Liver (tissue), 8 donors: ENCODE measurements at regions not wholly inside any gene's neighbourhood (a gene's known extent, or its start where the extent isn't known, plus 50 kb on each side); places are given as distances from the start of the nearest gene placed in this dataset.

Experiments used
- DNase-seq: peaks from one replicate; pipeline ENCODE4 v3.0.0-alpha.2; 2017; ENCODE audit warnings: low spot score
- H3K27ac ChIP-seq, 2 donors: one replicate each; pipeline ENCODE4 v1.7.0; 2013; ENCODE audit warnings: inconsistent platforms in 2 of 2, low read length in 2 of 2, control low read depth in 1 of 2, low read depth in 1 of 2, mild to moderate bottlenecking in 1 of 2
- H3K27me3 ChIP-seq, 4 donors: one replicate each; pipeline versions ENCODE4 v1.6.1 to v1.7.0; 2013; ENCODE audit warnings: low read length in 3 of 4, inconsistent platforms in 1 of 4, mild to moderate bottlenecking in 1 of 4, moderate library complexity in 1 of 4; ENCODE audit not compliant: control insufficient read depth in 4 of 4, insufficient read depth in 4 of 4
- H3K36me3 ChIP-seq, 4 donors: one replicate each; pipeline versions ENCODE4 v1.6.1 to v1.7.0; 2013; ENCODE audit warnings: low read length in 3 of 4, mild to moderate bottlenecking in 3 of 4, low read depth in 1 of 4, moderate library complexity in 1 of 4; ENCODE audit not compliant: control insufficient read depth in 4 of 4, insufficient read depth in 3 of 4
- H3K4me1 ChIP-seq, 4 donors: one replicate each; pipeline versions ENCODE4 v1.6.1 to v1.7.0; 2013; ENCODE audit warnings: low read length in 3 of 4, mild to moderate bottlenecking in 3 of 4, moderate library complexity in 1 of 4; ENCODE audit not compliant: control insufficient read depth in 4 of 4, insufficient read depth in 4 of 4
- H3K4me3 ChIP-seq, 3 donors: one replicate each; pipeline versions ENCODE4 v1.6.1 to v1.7.0; 2013; ENCODE audit warnings: low read length in 3 of 3, control low read depth in 1 of 3, low read depth in 1 of 3, mild to moderate bottlenecking in 1 of 3
- H3K9ac ChIP-seq, 2 donors: one replicate each; pipeline ENCODE4 v1.7.0; 2013; ENCODE audit warnings: low read length in 2 of 2, mild to moderate bottlenecking in 2 of 2, moderate library complexity in 2 of 2, control low read depth in 1 of 2, low read depth in 1 of 2
- H3K9me3 ChIP-seq, 4 donors: one replicate each; pipeline versions ENCODE4 v1.6.1 to v1.7.0; 2013; ENCODE audit warnings: low read length in 3 of 4; ENCODE audit not compliant: control insufficient read depth in 4 of 4
- CTCF ChIP-seq: fragments of 150-350 bp; IDR thresholded peaks from 2 replicates; pipeline ENCODE4 v1.5.1; 2017; ENCODE audit warnings: improper control_type of control experiment, low read depth, low read length; ENCODE audit not compliant: missing input control
- GABPA ChIP-seq, 2 donors: IDR thresholded peaks in 1 of 2; conservative IDR thresholded peaks in 1 of 2; 2 replicates each; pipeline ENCODE4 v1.6.1; 2016; ENCODE audit warnings: antibody characterized with exemption in 2 of 2, mild to moderate bottlenecking in 1 of 2, moderate library complexity in 1 of 2
- HNF4A ChIP-seq, 2 donors: conservative IDR thresholded peaks; 2 replicates each; pipeline ENCODE4 v1.6.1; 2016; ENCODE audit warnings: antibody characterized with exemption in 2 of 2, mild to moderate bottlenecking in 2 of 2
- HNF4G ChIP-seq: IDR thresholded peaks from 2 replicates; pipeline ENCODE4 v1.6.1; 2016; ENCODE audit warnings: antibody characterized with exemption
- JUND ChIP-seq, 2 donors: IDR thresholded peaks; 2 replicates each; pipeline ENCODE4 v1.6.1; 2016; ENCODE audit warnings: antibody characterized with exemption in 2 of 2
- MAX ChIP-seq: IDR thresholded peaks from 2 replicates; pipeline ENCODE4 v1.6.1; 2016; ENCODE audit warnings: antibody characterized with exemption
- NR2F2 ChIP-seq: IDR thresholded peaks from 2 replicates; pipeline ENCODE4 v1.6.1; 2016; ENCODE audit warnings: antibody characterized with exemption
- RAD21 ChIP-seq, 2 donors: IDR thresholded peaks; 2 replicates each; pipeline ENCODE4 v1.6.1; 2016; ENCODE audit warnings: antibody characterized with exemption in 2 of 2, mild to moderate bottlenecking in 2 of 2
- RXRA ChIP-seq, 2 donors: IDR thresholded peaks; 2 replicates each; pipeline ENCODE4 v1.6.1; 2017 to 2018; ENCODE audit warnings: antibody characterized with exemption in 2 of 2, mild to moderate bottlenecking in 1 of 2
- SP1 ChIP-seq: IDR thresholded peaks from 2 replicates; pipeline ENCODE4 v1.6.1; 2018; ENCODE audit warnings: antibody characterized with exemption, mild to moderate bottlenecking
- YY1 ChIP-seq: IDR thresholded peaks from 2 replicates; pipeline ENCODE4 v1.6.1; 2016; ENCODE audit warnings: antibody characterized with exemption, mild to moderate bottlenecking
- ZBTB33 ChIP-seq: IDR thresholded peaks from 2 replicates; pipeline ENCODE4 v1.6.1; 2016; ENCODE audit warnings: antibody characterized with exemption
- WGBS: extraction: QIAGEN DNeasy Blood & Tissue Kit; methylation state at CpG from one replicate; pipeline ENCODE4 v1.1.7; 2013; 5-methylcytosine and 5-hydroxymethylcytosine counted together
- TF ChIP-seq, protein P1 (sequence below): IDR thresholded peaks from 2 replicates; pipeline ENCODE4 v1.6.1; 2016; ENCODE audit warnings: antibody characterized with exemption
- donor health status: healthy.
- donor health status: healthy.
- donor health status: healthy.
- donor health status: healthy.
- donor health status: healthy.

DNA sequence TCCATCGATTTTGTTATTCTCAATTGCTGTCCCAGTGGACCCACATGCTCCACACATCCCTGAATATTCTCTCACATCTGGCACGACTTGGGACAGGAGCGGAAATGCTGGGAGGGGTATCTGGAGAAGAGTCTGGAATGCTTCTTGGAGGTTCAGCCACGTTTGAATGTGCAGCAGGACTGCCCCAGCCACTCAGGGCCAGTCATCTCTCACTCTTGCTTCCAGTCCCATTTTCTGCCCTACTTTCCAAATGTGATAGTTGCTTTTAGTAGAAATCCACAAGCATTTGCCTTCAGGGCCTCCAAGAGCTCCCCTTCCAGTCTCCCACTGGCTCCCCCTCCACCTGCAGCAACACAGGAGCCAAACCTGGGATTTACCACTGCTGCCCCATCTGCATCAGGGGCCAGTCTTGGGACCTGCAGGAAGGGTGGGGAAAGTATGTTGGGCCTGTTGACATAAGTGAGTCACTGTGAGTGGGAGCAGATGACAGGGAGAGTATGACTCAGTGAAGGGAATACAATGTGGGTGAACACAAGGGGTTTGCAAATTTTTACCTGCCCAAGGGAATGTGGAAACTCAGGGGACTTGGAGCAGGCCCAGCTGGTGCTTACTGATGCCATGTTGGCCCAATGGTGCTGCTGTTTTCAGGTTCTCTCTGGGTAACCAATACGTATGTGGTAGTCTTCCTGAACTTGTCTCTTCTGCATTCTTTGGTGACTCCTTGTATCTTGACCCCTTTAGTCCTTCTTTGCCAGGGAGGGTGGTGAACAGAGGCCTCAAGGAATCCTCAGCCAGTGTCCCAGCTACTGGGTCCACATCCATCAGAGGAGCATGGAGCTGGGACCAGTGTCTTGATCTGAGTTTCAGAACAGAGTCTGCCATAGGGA, 78.8 kb upstream of the CRHR1 start:
- WGBS: 51% methylated on average over 5 of the region's 5 CpGs
- no peaks in the 10 kb centered on the region for H3K9me3 ChIP-seq
- TF ChIP-seq HNF4G (no peak), MAX (no peak), ZBTB33 (no peak), GABPA (IDR thresholded peaks at IDR 0.05 in 1 of 2, conservative IDR thresholded peaks at IDR 0.05 in 1 of 2) (no peak), RXRA (IDR thresholded peaks at IDR 0.05) (no peak), SP1 (no peak), NR2F2 (no peak), HNF4A (conservative IDR thresholded peaks at IDR 0.05) (no peak), YY1 (no peak), JUND (IDR thresholded peaks at IDR 0.05) (no peak)
- TF ChIP-seq, protein P1, sequence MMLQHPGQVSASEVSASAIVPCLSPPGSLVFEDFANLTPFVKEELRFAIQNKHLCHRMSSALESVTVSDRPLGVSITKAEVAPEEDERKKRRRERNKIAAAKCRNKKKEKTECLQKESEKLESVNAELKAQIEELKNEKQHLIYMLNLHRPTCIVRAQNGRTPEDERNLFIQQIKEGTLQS: no peak
- DNase-seq: no peak
- no peak overlapping the region for H3K4me3 ChIP-seq
- peaks cover 0 to 5% (median 0%) of the 10 kb centered on the region in 4 donors for H3K27me3 ChIP-seq
- no peak overlapping the region for H3K27ac ChIP-seq
- no peaks in the 10 kb centered on the region for H3K36me3 ChIP-seq
- H3K4me1 ChIP-seq: no peaks in the 10 kb centered on the region
- no peak overlapping the region for H3K9ac ChIP-seq

DNA sequence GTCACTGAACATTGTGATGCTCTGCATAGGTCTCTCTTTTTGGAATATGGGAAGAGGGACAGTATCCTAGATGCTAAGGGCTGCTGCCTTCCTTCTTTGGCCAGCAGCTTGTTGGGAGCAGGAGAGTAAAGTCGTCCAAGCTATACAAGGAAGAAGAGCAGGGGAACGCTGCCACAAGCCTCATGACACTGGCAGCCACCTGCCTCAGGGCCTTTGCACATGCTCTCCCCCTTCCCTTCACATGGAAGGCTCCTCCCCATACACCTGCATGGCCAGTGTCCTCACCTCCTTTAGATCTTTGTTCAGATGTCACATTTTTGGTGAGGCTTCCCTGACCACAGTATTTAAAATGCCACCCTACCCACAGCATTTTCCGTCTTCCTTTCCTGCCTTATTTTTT, 78.1 kb upstream of the CRHR1 start:
- Histone ChIP-seq H3K27ac (no peak overlapping the region), H3K4me3 (no peak overlapping the region), H3K36me3 (no peaks in the 10 kb centered on the region), H3K9me3 (no peaks in the 10 kb centered on the region), H3K4me1 (no peaks in the 10 kb centered on the region), H3K27me3 (no peaks in the 10 kb centered on the region), H3K9ac (no peak overlapping the region)
- TF ChIP-seq RXRA (IDR thresholded peaks at IDR 0.05) (no peak), JUND (IDR thresholded peaks at IDR 0.05) (no peak), CTCF (no peak), YY1 (no peak), RAD21 (IDR thresholded peaks at IDR 0.05) (no peak), HNF4A (conservative IDR thresholded peaks at IDR 0.05) (no peak)
- TF ChIP-seq, protein P1: no peak
- WGBS: 64% methylated on average over 3 of the region's 3 CpGs
- DNase-seq: no peak
